ENCODE measurements at regions not wholly inside any gene's neighbourhood (a gene's known extent, or its start where the extent isn't known, plus 50 kb on each side); places are given as distances from the start of the nearest gene placed in this dataset.

DNA sequence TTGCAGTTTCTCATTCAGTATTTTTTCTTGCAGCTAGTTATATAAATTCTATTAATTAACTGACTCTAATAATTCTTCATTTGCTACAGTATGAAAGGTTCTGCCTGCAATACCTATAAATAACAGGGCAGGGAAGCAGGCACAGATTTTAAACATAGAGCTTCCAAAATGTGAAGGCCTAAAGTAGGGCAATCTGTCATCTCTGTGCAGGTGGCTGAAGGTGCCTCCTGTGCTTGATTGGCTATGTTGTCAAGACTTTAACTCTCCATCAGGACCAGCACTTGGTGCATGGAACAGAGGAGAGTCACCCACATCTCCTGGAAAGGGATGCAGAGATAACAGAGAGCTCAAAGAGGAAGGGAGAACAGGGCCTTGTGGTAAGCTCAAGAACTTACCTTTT lies 75.2 kb upstream of the TSPAN5 start:
- no peaks in the 10 kb centered on the region for H3K4me1 ChIP-seq
- no peak overlapping the region for H2AFZ ChIP-seq (replicated peaks)
- Mint-ChIP-seq H3K9me3 (peaks cover 15% of the 10 kb centered on the region), H3K4me1 (no peaks in the 10 kb centered on the region), H3K27ac (no peak overlapping the region), H3K27me3 (ENCODE audit: insufficient read depth, low read depth) (peaks cover 4% of the 10 kb centered on the region), H3K36me3 (no peaks in the 10 kb centered on the region), H3K4me3 (no peak overlapping the region)
- H3K9me3 ChIP-seq (ENCODE audit: low read depth), result no peaks in the 10 kb centered on the region
- no peak overlapping the region for H3K27ac ChIP-seq
- no peak for TF ChIP-seq EZH2phosphoT487 (IDR thresholded peaks at IDR 0.05)
- TF ChIP-seq, protein P1, sequence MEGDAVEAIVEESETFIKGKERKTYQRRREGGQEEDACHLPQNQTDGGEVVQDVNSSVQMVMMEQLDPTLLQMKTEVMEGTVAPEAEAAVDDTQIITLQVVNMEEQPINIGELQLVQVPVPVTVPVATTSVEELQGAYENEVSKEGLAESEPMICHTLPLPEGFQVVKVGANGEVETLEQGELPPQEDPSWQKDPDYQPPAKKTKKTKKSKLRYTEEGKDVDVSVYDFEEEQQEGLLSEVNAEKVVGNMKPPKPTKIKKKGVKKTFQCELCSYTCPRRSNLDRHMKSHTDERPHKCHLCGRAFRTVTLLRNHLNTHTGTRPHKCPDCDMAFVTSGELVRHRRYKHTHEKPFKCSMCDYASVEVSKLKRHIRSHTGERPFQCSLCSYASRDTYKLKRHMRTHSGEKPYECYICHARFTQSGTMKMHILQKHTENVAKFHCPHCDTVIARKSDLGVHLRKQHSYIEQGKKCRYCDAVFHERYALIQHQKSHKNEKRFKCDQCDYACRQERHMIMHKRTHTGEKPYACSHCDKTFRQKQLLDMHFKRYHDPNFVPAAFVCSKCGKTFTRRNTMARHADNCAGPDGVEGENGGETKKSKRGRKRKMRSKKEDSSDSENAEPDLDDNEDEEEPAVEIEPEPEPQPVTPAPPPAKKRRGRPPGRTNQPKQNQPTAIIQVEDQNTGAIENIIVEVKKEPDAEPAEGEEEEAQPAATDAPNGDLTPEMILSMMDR (IDR thresholded peaks at IDR 0.05), result no peak
- no peak for TF ChIP-seq EZH2 (IDR thresholded peaks at IDR 0.05)
- no peaks in the 10 kb centered on the region for H3F3A ChIP-seq (ENCODE audit: low read depth)
- H3K4me2 ChIP-seq, result no peak overlapping the region
- no peaks in the 10 kb centered on the region for H4K20me1 ChIP-seq (ENCODE audit: low read depth)
- no peaks in the 10 kb centered on the region for H3K36me3 ChIP-seq
- no peak overlapping the region for H3K4me3 ChIP-seq
- H3K9ac ChIP-seq, result no peak overlapping the region
- no peaks in the 10 kb centered on the region for H3K27me3 ChIP-seq
- no peak for DNase-seq (ENCODE audit: low spot score)
- no peaks in the 10 kb centered on the region for H3K79me2 ChIP-seq (ENCODE audit: low read depth)

DNA sequence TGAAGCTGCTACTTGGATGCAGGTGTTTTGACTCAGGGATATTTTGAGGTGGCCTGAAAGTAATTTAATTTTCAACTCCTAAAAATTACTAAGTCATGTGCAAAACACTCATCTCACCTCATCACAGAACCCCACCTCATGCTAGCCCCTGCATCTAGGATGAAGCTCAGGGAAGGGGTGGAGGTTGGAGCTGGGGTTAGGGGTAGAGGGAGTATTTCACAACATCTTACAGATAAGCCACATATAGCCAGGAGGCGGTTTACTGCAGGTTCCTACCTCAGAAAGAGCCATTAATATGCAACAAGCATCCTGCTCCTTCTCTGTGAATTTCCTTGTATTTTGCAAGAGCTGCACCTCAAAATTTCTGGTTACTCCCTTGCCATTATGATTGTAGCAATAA lies 70.5 kb upstream of the TSPAN5 start:
- no peaks in the 10 kb centered on the region for H3K4me1 Mint-ChIP-seq
- H3F3A ChIP-seq (ENCODE audit: low read depth), result no peaks in the 10 kb centered on the region
- no peaks in the 10 kb centered on the region for H3K4me1 ChIP-seq
- no peaks in the 10 kb centered on the region for H3K9me3 ChIP-seq (ENCODE audit: low read depth)
- H2AFZ ChIP-seq (replicated peaks), result no peak overlapping the region
- peaks cover 24% of the 10 kb centered on the region for H3K9me3 Mint-ChIP-seq
- no peak overlapping the region for H3K4me3 ChIP-seq
- TF ChIP-seq EZH2phosphoT487 (IDR thresholded peaks at IDR 0.05), result no peak
- TF ChIP-seq EZH2 (IDR thresholded peaks at IDR 0.05), result no peak
- TF ChIP-seq, protein P1 (IDR thresholded peaks at IDR 0.05), result no peak
- peaks cover 7% of the 10 kb centered on the region for H3K27me3 Mint-ChIP-seq (ENCODE audit: insufficient read depth, low read depth)
- H3K36me3 ChIP-seq, result no peaks in the 10 kb centered on the region
- H3K4me3 Mint-ChIP-seq, result no peak overlapping the region
- no peaks in the 10 kb centered on the region for H3K27me3 ChIP-seq
- no peak overlapping the region for H3K9ac ChIP-seq
- no peak overlapping the region for H3K27ac Mint-ChIP-seq
- H3K4me2 ChIP-seq, result no peak overlapping the region
- no peaks in the 10 kb centered on the region for H4K20me1 ChIP-seq (ENCODE audit: low read depth)
- H3K36me3 Mint-ChIP-seq, result no peaks in the 10 kb centered on the region
- H3K27ac ChIP-seq, result no peak overlapping the region
- no peaks in the 10 kb centered on the region for H3K79me2 ChIP-seq (ENCODE audit: low read depth)
- DNase-seq (ENCODE audit: low spot score), result no peak

DNA sequence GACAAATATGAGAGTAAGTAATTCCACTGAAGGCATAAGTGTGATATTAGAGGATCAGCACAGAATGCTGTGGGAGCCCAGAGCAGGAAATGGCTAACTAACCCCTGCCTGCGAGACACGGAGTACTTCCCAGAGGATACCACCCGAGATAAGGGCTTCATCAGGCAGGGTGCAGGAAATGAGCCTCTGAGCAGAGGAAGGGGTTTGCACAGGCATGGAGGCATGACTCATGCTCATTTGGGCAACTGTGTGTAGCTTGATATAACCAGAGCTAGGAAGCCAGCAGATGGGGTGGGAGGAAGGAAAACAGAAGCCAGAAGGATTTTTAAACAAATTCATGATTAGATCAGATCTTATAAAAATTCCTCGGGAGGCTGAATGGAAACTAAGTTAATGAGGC lies 70.0 kb upstream of the TSPAN5 start:
- peaks cover 7% of the 10 kb centered on the region for H3K27me3 Mint-ChIP-seq (ENCODE audit: insufficient read depth, low read depth)
- TF ChIP-seq, protein P1 (IDR thresholded peaks at IDR 0.05), result no peak
- TF ChIP-seq EZH2phosphoT487 (IDR thresholded peaks at IDR 0.05) (no peak), EZH2 (IDR thresholded peaks at IDR 0.05) (no peak)
- no peak overlapping the region for H3K27ac Mint-ChIP-seq

More for the DNA sequence above, 70.0 kb upstream of the TSPAN5 start:
- no peak overlapping the region for H3K9ac ChIP-seq
- no peaks in the 10 kb centered on the region for H3K36me3 Mint-ChIP-seq
- no peaks in the 10 kb centered on the region for H3K4me1 ChIP-seq
- no peaks in the 10 kb centered on the region for H3F3A ChIP-seq (ENCODE audit: low read depth)
- no peaks in the 10 kb centered on the region for H3K4me1 Mint-ChIP-seq
- no peak overlapping the region for H3K4me3 ChIP-seq
- H4K20me1 ChIP-seq (ENCODE audit: low read depth), result no peaks in the 10 kb centered on the region
- no peaks in the 10 kb centered on the region for H3K9me3 ChIP-seq (ENCODE audit: low read depth)
- H2AFZ ChIP-seq (replicated peaks), result no peak overlapping the region
- no peaks in the 10 kb centered on the region for H3K79me2 ChIP-seq (ENCODE audit: low read depth)
- H3K9me3 Mint-ChIP-seq, result peaks cover 26% of the 10 kb centered on the region
- H3K36me3 ChIP-seq, result no peaks in the 10 kb centered on the region
- no peak overlapping the region for H3K4me3 Mint-ChIP-seq
- H3K27me3 ChIP-seq, result no peaks in the 10 kb centered on the region
- H3K27ac ChIP-seq, result no peak overlapping the region
- no peak for DNase-seq (ENCODE audit: low spot score)
- H3K4me2 ChIP-seq, result no peak overlapping the region
